VCaP (cell line): ENCODE measurements at regions not wholly inside any gene's neighbourhood (a gene's known extent, or its start where the extent isn't known, plus 50 kb on each side); places are given as distances from the start of the nearest gene placed in this dataset.
A peak's percentile ranks its signal among the peaks of the same experiment; 100 is the strongest.

Source experiments
- H3K27ac ChIP-seq: fragments of 450-650 bp; 2 replicates; pipeline ENCODE4 v1.5.1; 2017
- CTCF ChIP-seq: fragments of 450-650 bp; conservative IDR thresholded peaks from 2 replicates; pipeline ENCODE4 v1.5.1; 2017; ENCODE audit warnings: mild to moderate bottlenecking, moderate library complexity

- no peak overlapping the region for H3K27ac ChIP-seq
- no peak for TF ChIP-seq CTCF
Observed at GRCh38 chr1:105894006-105894405, 1162.5 kb upstream of the PRMT6 start.

- no peak overlapping the region for H3K27ac ChIP-seq
- no peak for TF ChIP-seq CTCF
Observed at GRCh38 chr1:105909811-105910210, 1146.7 kb upstream of the PRMT6 start.

GRCh38 chr1:105914403-105914802 is 1142.1 kb upstream of the PRMT6 start:
- TF ChIP-seq CTCF = no peak

GRCh38 chr1:105934806-105935205 is 1121.7 kb upstream of the PRMT6 start:
- no peak for TF ChIP-seq CTCF
- no peak overlapping the region for H3K27ac ChIP-seq

More at GRCh38 chr1:105914403-105914802, 1142.1 kb upstream of the PRMT6 start:
- no peak overlapping the region for H3K27ac ChIP-seq

- no peak for TF ChIP-seq CTCF
- H3K27ac ChIP-seq = no peak overlapping the region
Observed at GRCh38 chr1:105964879-105965278, 1091.6 kb upstream of the PRMT6 start.

- TF ChIP-seq CTCF = no peak
- H3K27ac ChIP-seq = no peak overlapping the region
Observed at GRCh38 chr1:105997516-105997915, 1059.0 kb upstream of the PRMT6 start.

GRCh38 chr1:106022312-106022902 is 1034.1 kb upstream of the PRMT6 start:
- H3K27ac ChIP-seq = no peak overlapping the region
- peak; percentile 65 for TF ChIP-seq CTCF
